SJCRH30 (cell line): ENCODE measurements at regions not wholly inside any gene's neighbourhood (a gene's known extent, or its start where the extent isn't known, plus 50 kb on each side); places are given as distances from the start of the nearest gene placed in this dataset.

Experiments used
- DNase-seq, 2 experiments: peaks; one replicate each; pipeline ENCODE4 v3.0.0-alpha.2; 2015 to 2020
- H3K27ac ChIP-seq: fragments of 250-450 bp; sonication (Bioruptor Pico); 2 replicates; pipeline ENCODE4 v1.5.1; 2020; ENCODE audit warnings: mild to moderate bottlenecking, moderate library complexity
- H3K27me3 ChIP-seq: fragments of 250-450 bp; sonication (Bioruptor Pico); 2 replicates; pipeline ENCODE4 v1.5.1; 2020; ENCODE audit warnings: mild to moderate bottlenecking, moderate library complexity
- H3K36me3 ChIP-seq: fragments of 250-450 bp; sonication (Bioruptor Pico); 2 replicates; pipeline ENCODE4 v1.5.1; 2020; ENCODE audit warnings: mild to moderate bottlenecking, moderate library complexity
- H3K4me1 ChIP-seq: fragments of 250-450 bp; sonication (Bioruptor Pico); 2 replicates; pipeline ENCODE4 v1.5.1; 2020; ENCODE audit warnings: mild to moderate bottlenecking, moderate library complexity
- H3K4me3 ChIP-seq: fragments of 250-450 bp; sonication (Bioruptor Pico); 2 replicates; pipeline ENCODE4 v1.5.1; 2020; ENCODE audit warnings: mild to moderate bottlenecking, moderate library complexity
- H3K9me3 ChIP-seq: fragments of 250-450 bp; sonication (Bioruptor Pico); replicated peaks from 2 replicates; pipeline ENCODE4 v1.5.1; 2020; ENCODE audit warnings: mild to moderate bottlenecking, moderate library complexity

DNA sequence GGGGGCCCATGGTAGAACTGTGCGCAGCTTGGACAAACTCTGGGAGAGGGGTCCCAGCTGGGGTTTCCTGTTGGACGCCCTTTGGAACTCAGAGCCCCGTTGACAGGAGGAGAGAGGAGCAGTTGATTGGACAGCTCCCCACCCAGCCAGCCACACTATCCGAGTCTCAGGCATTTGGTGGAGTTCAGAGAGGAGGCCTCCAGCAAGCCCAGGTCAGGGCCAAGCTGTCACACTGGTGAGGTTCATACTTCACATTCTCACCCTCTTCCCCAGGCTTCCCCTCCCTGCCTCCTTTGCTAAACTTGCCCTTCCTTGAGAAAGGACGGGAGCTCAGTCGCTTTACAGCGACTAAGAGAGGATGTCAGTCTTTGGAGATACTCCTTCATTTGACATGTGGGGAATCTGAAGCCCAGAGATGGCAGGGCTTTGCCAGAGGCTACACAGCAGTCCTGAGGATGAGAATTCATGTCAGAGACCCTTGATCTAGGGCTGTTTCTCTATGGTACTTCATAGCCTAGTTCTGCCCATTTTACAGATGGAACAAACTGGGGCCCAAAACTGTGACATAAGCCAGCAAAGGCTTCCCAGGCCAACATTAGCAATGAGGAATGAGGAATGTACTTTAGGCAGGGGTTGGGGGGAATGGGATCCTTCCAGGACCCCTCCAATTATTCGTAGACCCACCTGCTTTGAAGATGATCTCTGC, 142.2 kb downstream of the SMAD6 start:
- no peak for DNase-seq
- no peak overlapping the region for H3K27ac ChIP-seq
- no peaks in the 10 kb centered on the region for H3K4me1 ChIP-seq
- H3K4me3 ChIP-seq, result no peak overlapping the region
- no peaks in the 10 kb centered on the region for H3K36me3 ChIP-seq
- H3K27me3 ChIP-seq, result no peaks in the 10 kb centered on the region
- no peaks in the 10 kb centered on the region for H3K9me3 ChIP-seq

DNA sequence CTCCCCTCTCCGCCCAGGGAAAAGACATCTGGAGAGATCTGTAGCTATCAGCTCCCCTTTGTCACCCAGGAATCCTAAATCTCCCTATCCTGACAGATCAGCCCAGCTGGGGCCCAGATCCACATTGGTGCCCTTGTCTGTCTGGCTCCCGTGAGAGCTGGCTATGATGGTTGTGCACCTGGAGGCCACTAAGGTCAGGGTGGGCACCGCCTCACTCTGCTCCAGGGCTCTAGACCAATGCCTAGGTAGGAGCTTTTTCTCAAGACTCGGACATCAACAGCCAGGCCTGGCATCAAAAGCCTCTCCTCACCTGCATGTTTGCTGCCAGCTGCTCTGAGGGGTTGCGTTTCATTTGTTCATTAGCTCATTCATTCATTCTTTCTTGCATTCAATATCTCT, 142.7 kb downstream of the SMAD6 start:
- no peaks in the 10 kb centered on the region for H3K9me3 ChIP-seq
- H3K27me3 ChIP-seq, result no peaks in the 10 kb centered on the region
- no peak for DNase-seq
- no peak overlapping the region for H3K4me3 ChIP-seq
- no peaks in the 10 kb centered on the region for H3K36me3 ChIP-seq
- no peak overlapping the region for H3K27ac ChIP-seq
- no peaks in the 10 kb centered on the region for H3K4me1 ChIP-seq

DNA sequence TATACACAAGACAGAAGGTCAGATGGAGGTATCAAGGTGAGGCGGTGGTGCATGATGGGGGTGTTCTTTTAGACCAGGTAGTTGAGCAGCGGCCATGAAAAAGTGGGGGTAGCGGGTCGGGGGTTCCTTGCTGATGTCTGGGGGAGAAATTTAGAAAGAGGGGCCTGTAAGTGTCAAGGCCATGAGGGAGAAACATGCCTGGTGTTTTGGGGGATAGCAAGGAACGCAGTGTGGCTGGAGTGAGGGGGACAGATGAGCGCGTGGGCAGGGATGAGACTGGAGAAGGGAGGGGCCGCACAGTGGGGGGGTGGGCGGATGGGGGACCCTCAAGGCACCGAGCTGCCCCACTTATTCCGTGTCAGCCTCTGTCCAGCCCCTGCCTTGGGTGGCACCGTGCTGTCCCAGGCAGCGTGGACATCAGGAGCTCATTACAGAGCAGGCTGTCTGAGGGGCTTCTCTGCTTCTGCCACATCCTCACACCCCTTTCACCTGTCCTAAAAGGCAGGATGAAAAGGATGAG, 143.3 kb downstream of the SMAD6 start:
- DNase-seq, result no peak
- H3K36me3 ChIP-seq, result no peaks in the 10 kb centered on the region
- H3K27me3 ChIP-seq, result no peaks in the 10 kb centered on the region
- H3K4me3 ChIP-seq, result no peak overlapping the region
- no peak overlapping the region for H3K27ac ChIP-seq
- H3K4me1 ChIP-seq, result no peaks in the 10 kb centered on the region
- H3K9me3 ChIP-seq, result no peaks in the 10 kb centered on the region

DNA sequence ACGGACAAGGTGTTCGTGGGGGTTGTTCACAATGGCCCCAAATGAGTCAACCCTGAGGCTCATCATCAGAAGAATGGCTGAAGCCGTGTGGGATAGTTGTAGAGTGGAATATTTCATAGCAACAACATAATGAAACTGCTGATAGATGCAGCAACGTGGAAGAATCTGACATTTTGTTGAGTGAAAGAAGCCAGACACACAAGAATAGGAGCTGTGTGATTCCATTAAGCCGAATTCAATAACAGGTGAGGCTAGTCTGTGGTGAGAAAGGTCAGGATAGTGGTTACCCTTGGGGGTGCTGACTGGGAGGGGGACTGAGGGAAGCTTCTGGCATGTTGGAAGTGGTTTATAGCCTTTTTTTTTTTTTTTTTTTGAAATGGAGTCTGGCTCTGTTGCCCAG, 144.0 kb downstream of the SMAD6 start:
- no peaks in the 10 kb centered on the region for H3K27me3 ChIP-seq
- H3K36me3 ChIP-seq, result no peaks in the 10 kb centered on the region
- H3K27ac ChIP-seq, result no peak overlapping the region
- no peak for DNase-seq
- no peaks in the 10 kb centered on the region for H3K4me1 ChIP-seq
- H3K4me3 ChIP-seq, result no peak overlapping the region
- H3K9me3 ChIP-seq, result no peaks in the 10 kb centered on the region

DNA sequence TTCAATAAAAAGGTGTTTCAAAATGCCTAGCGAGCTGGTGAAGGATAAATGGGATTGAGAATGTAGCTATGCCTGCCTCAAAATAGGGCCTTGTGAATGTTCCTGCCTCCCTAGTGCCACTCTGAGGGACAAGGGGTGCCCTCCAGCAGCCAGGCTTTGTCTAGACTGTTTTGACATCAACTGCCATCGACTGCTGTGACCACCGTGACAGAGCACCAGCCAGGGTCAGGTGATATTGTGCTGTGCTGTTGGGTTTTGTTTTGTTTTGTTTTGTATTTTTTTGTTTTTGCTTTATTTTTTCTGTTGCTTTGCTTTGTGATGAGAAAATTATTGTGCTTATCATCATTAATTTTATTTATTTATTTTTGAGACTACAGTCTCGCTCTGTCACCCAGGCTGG, 144.8 kb downstream of the SMAD6 start:
- H3K4me1 ChIP-seq, result peaks cover 4% of the 10 kb centered on the region; the same call in 1 of the 2 replicates
- no peak for DNase-seq
- H3K27ac ChIP-seq, result no peak overlapping the region
- H3K9me3 ChIP-seq, result no peaks in the 10 kb centered on the region
- H3K27me3 ChIP-seq, result no peaks in the 10 kb centered on the region
- H3K4me3 ChIP-seq, result no peak overlapping the region
- no peaks in the 10 kb centered on the region for H3K36me3 ChIP-seq

DNA sequence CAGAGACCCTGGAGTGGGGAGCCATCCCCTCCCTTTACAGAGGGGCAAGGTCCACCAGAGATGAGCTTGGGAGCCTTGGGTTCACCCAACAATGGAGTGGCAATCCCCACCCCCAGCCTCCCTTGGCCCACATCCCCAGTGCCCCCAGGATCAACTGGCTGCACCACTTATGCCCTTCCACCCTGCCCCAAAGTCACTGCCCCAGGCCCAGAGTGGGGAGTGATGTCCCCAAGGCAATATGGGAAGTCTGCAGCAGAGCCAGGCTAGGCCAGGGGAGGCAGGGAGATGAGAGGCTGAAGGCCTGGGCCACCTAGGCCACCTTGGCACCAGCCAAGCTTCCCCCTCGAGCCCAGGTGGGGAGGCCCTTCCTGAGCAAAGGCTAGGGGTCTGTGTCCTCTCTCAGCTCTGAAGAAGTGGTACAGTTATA, 145.5 kb downstream of the SMAD6 start:
- Histone ChIP-seq H3K36me3 (no peaks in the 10 kb centered on the region), H3K4me1 (peaks cover 5% of the 10 kb centered on the region; the same call in 1 of the 2 replicates), H3K4me3 (no peak overlapping the region), H3K27ac (no peak overlapping the region), H3K27me3 (no peaks in the 10 kb centered on the region), H3K9me3 (no peaks in the 10 kb centered on the region)
- DNase-seq, result no peak

DNA sequence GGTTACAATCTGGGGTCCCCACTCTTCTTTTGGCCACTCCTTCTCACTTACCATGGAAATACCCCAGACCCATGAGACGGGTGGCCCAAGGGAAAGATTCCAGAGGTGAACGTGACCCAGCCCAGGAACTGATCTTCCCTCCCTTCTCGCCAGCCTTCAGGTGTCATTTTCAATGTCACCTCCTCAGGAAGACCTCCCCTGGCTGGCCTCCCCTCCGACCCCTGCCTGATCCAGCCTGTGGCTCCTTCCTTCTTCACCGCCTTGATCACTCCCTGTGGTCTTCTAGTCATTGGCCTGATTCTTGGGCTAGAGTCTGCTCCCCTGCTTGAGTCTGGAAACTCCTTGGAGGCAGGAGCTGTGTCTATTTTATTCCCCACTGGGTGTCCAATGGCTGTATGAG, 146.1 kb downstream of the SMAD6 start:
- peak in 1 of 2 experiments; percentile 0 for DNase-seq
- Histone ChIP-seq H3K4me3 (no peak overlapping the region), H3K36me3 (no peaks in the 10 kb centered on the region)

DNA sequence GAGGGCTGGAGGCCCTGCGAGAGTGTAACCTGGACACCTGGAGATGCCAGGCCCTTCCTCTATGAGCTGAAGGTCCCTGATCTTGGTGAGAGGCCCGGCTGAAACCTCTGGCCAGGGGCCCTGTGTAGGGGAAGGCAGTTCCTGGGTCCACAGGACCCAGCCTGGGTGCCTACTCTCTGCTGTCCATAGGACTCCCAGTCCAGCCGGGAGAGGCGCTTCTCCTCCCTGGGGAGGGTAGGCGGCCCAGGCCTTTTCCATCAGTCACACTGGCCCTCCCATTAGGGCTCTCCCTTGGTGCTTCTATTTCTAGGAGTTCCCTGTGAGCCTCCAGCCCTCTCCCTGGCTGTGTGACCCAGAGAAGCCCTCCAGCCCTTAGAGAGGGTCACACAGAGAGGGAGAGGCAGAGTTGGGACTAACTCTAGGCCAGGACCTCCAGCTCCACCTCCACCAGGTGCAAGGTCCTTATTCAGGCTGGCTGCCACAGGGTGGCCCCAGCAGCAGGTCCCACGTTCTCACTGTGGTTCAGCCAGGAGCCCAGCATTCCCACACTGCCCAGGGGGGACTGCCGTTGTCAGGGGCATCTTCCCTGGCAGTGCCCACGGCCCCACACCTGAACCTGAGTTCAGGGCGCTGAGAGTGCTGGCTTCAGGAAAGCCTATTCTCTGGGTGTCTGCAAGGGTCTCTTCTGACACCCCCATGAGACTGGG, 146.8 kb downstream of the SMAD6 start:
- H3K4me3 ChIP-seq, result no peak overlapping the region
- H3K36me3 ChIP-seq, result no peaks in the 10 kb centered on the region
- H3K27ac ChIP-seq, result no peak overlapping the region
- no peaks in the 10 kb centered on the region for H3K9me3 ChIP-seq
- peaks cover 5% of the 10 kb centered on the region for H3K4me1 ChIP-seq
- DNase-seq, result peak in 1 of 2 experiments; percentile 1
- no peaks in the 10 kb centered on the region for H3K27me3 ChIP-seq

More for the DNA sequence above, 146.1 kb downstream of the SMAD6 start:
- Histone ChIP-seq H3K9me3 (no peaks in the 10 kb centered on the region), H3K4me1 (peaks cover 5% of the 10 kb centered on the region), H3K27me3 (no peaks in the 10 kb centered on the region), H3K27ac (no peak overlapping the region)

DNA sequence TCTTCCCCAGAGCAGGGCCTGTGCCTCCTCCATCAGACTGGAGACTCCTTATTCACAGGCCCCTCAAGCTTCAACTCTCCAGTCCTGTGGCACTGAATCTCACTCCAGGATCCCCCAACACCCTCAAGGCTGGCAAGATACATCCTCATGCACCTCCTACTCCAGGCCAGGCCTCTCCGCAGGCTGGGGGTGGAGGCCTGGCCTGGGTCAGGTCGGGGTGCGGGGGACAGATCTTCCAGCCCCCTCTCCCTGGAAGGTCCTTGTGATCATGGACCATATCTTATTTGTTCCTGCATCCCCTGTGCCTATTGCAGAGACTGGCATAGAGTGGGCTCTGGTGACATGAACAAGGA, 147.3 kb downstream of the SMAD6 start:
- no peak overlapping the region for H3K4me3 ChIP-seq
- no peaks in the 10 kb centered on the region for H3K27me3 ChIP-seq
- DNase-seq, result no peak
- no peak overlapping the region for H3K27ac ChIP-seq
- H3K36me3 ChIP-seq, result no peaks in the 10 kb centered on the region
- H3K9me3 ChIP-seq, result no peaks in the 10 kb centered on the region
- H3K4me1 ChIP-seq, result peaks cover 5% of the 10 kb centered on the region

DNA sequence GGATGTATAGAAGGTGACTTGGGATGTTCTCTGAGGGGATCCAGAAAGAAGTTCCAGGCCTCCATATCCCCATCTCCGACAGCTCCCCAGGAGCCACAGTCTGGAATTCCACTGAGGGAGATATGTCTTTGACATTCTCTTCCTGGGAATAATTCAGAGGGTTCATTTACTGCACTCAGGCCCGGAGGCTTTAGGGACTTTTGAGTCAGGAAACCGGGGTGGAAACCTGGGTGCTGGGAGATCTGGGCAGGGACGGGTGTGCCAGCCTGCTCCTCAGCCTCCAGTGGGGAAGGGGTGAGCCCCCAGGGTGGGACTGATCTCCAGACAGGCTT, 147.7 kb downstream of the SMAD6 start:
- no peaks in the 10 kb centered on the region for H3K9me3 ChIP-seq
- H3K36me3 ChIP-seq, result no peaks in the 10 kb centered on the region
- peaks cover 5% of the 10 kb centered on the region for H3K4me1 ChIP-seq
- H3K27me3 ChIP-seq, result no peaks in the 10 kb centered on the region; the same call in 1 of the 2 replicates
- DNase-seq, result no peak
- H3K27ac ChIP-seq, result no peak overlapping the region
- H3K4me3 ChIP-seq, result no peak overlapping the region

DNA sequence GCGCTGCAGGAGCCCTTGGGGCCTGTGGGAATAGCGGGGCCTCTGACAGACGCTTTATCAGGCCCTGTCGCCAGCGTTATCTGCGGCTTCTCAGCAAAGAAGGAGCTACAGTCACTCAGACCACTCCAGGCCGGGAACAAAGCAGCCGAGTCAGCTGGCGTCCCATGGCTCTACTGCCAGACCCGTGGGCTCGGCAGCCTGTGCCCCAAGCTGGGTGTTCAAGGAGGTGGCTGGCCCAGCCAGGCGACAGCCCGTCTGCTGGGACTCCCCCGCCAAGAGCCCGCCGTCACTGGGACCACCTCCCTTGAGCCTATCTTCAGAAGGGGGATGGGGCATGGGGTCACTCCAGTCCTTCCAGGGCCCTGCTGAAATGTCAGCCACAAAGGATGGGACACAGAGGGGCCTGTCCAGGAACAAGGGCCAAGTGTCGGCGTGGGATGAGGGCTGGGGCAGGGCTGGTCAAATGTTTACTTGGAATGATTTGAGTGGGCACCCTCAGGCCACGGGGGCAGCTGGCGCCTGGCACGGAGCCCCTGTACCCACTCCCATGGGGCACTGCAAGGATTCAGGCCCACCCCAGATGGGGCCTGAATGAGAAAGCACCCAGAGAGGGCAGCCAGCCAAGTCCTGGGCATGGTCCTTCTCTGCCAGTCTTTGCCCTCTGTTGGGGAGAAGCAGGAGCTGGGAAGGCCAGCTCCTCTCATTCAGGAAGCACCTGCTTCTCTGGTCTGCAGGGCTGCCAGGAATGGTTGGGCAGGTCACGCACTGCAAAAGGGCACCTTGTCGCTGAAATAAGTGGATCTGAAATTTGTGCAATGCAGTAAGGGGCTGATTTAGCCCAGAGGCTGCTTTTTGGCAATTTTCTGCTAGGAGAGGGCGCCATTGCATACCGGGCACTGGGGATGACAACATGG, 148.3 kb downstream of the SMAD6 start:
- Histone ChIP-seq H3K9me3 (no peaks in the 10 kb centered on the region), H3K27me3 (no peaks in the 10 kb centered on the region; the same call in 1 of the 2 replicates), H3K4me1 (peaks cover 5% of the 10 kb centered on the region), H3K36me3 (no peaks in the 10 kb centered on the region), H3K4me3 (no peak overlapping the region), H3K27ac (no peak overlapping the region)
- peak in 1 of 2 experiments; percentile 2 for DNase-seq

DNA sequence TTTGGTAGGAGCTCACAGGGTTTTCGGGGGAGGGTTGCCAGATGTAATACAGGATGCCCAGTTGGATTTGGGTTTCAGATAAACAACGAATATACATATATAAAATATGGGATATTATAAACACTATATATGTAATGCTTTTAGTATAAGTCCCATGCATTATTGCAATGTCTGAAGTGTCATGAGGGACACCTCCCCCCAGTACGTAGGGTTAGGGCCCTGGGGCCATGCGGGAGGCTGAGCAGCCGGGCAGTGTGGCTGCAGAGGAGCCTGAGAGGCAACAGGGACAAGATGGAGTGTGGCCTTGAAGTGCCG, 148.9 kb downstream of the SMAD6 start:
- H3K27ac ChIP-seq, result no peak overlapping the region
- no peak overlapping the region; the same call in 1 of the 2 replicates for H3K4me3 ChIP-seq
- DNase-seq, result no peak
- peaks cover 5% of the 10 kb centered on the region for H3K4me1 ChIP-seq
- no peaks in the 10 kb centered on the region for H3K36me3 ChIP-seq
- no peaks in the 10 kb centered on the region; the same call in 1 of the 2 replicates for H3K27me3 ChIP-seq
- no peaks in the 10 kb centered on the region for H3K9me3 ChIP-seq

DNA sequence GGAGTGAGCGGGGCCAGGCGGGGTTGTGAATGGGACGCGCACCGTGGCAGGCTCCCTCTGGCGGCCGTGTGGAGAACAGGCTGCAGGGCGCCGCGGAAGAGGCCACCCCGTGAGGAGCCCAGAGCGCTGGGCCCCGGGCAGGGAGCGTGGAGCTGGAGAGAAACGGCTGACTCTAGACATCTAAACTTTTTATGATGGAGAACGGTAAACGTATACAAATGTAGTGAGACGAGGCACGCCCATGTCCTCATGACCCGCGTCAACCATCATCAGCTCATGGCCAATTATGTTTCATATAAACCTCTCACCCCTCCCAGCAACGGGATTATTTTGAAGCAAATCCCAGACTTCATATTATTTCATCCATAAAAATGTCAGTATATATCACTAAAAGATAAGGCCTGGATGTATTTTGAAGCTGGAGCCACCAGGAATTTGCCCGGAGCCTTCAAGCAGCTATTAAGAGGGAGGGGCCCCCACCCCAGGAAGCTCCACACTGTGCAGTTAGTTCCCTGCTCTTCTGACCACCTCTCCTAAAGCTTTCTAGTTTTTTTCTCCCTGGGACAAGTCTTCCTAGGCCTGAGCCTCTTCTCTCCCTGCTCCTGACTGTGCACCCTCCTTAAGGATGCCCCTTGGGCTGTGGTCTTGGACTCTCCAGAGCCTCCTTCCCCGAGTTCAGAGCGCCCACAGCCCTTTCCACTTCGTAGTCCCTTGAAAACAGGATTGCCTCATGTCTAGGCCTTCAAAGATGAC, 149.5 kb downstream of the SMAD6 start:
- Histone ChIP-seq H3K27me3 (no peaks in the 10 kb centered on the region; the same call in 1 of the 2 replicates), H3K27ac (no peak overlapping the region), H3K4me3 (peak overlapping the region; percentile 24), H3K36me3 (no peaks in the 10 kb centered on the region), H3K9me3 (no peaks in the 10 kb centered on the region), H3K4me1 (peaks cover 5% of the 10 kb centered on the region)
- peak; percentile 87 to 92 for DNase-seq
